Astrocyte (in vitro differentiated cells and primary cell): ENCODE measurements at regions not wholly inside any gene's neighbourhood (a gene's known extent, or its start where the extent isn't known, plus 50 kb on each side); places are given as distances from the start of the nearest gene placed in this dataset.
"Not testable (repeated sequence)": the region's sequence is repeated elsewhere in the genome, so short reads cannot be mapped to it uniquely, and the experiment has no call there.

Source experiments
- DNase-seq: peaks from one replicate; pipeline ENCODE4 v3.0.0-alpha.2; 2010; ENCODE audit warnings: low read depth
- FAIRE-seq: peaks from 2 replicates; lab custom pipeline; 2011; peaks lifted over from hg19 to GRCh38; lab: Jason Lieb, UNC
- H2AFZ ChIP-seq: 2 replicates; pipeline ENCODE4 v1.6.0; 2012; ENCODE audit warnings: low read depth, low read length, inconsistent platforms
- H3K27ac ChIP-seq: 2 replicates; pipeline ENCODE4 v1.5.1; 2011; ENCODE audit warnings: low read depth, low read length, inconsistent platforms
- H3K27me3 ChIP-seq: 2 replicates; pipeline ENCODE4 v1.6.0; 2011; ENCODE audit warnings: low read length, inconsistent platforms; ENCODE audit not compliant: insufficient read depth
- H3K36me3 ChIP-seq: 2 replicates; pipeline ENCODE4 v1.5.1; 2011; ENCODE audit warnings: low read length, inconsistent platforms; ENCODE audit not compliant: insufficient read depth
- H3K4me1 ChIP-seq: 2 replicates; pipeline ENCODE4 v1.5.1; 2011; ENCODE audit warnings: low read length, inconsistent platforms; ENCODE audit not compliant: insufficient read depth
- H3K4me2 ChIP-seq: 2 replicates; pipeline ENCODE4 v1.6.0; 2012; ENCODE audit warnings: low read length, inconsistent platforms
- H3K4me3 ChIP-seq: 2 replicates; pipeline ENCODE4 v1.5.1; 2011; ENCODE audit warnings: low read depth, mild to moderate bottlenecking, low read length, inconsistent platforms; ENCODE audit not compliant: insufficient read depth
- H3K79me2 ChIP-seq: 2 replicates; pipeline ENCODE4 v1.6.0; 2012; ENCODE audit warnings: mild to moderate bottlenecking, low read length, inconsistent platforms; ENCODE audit not compliant: insufficient read depth
- H3K9ac ChIP-seq: 2 replicates; pipeline ENCODE4 v1.6.0; 2012; ENCODE audit warnings: mild to moderate bottlenecking, low read length, inconsistent platforms
- H3K9me3 ChIP-seq: 2 replicates; pipeline ENCODE4 v1.5.1; 2012; ENCODE audit warnings: low read depth, mild to moderate bottlenecking, low read length, inconsistent platforms; ENCODE audit not compliant: insufficient read depth
- H4K20me1 ChIP-seq: 2 replicates; pipeline ENCODE4 v1.6.0; 2012; ENCODE audit warnings: low read length, inconsistent platforms; ENCODE audit not compliant: insufficient read depth
- H3K27ac Mint-ChIP-seq: one replicate; pipeline ENCODE4 v1.8.0; 2021; ENCODE audit warnings: mild to moderate bottlenecking, mixed read lengths; ENCODE audit not compliant: unreplicated experiment
- H3K27me3 Mint-ChIP-seq: one replicate; pipeline ENCODE4 v1.8.0; 2021; ENCODE audit warnings: low read depth, mixed read lengths; ENCODE audit not compliant: unreplicated experiment
- H3K36me3 Mint-ChIP-seq: one replicate; pipeline ENCODE4 v1.8.0; 2021; ENCODE audit warnings: low read depth, mixed read lengths; ENCODE audit not compliant: unreplicated experiment
- H3K4me1 Mint-ChIP-seq: one replicate; pipeline ENCODE4 v1.8.0; 2021; ENCODE audit warnings: low read depth, mixed read lengths; ENCODE audit not compliant: unreplicated experiment
- H3K4me3 Mint-ChIP-seq: one replicate; pipeline ENCODE4 v1.8.0; 2021; ENCODE audit warnings: mild to moderate bottlenecking, moderate library complexity, mixed read lengths; ENCODE audit not compliant: unreplicated experiment
- H3K9me3 Mint-ChIP-seq: one replicate; pipeline ENCODE4 v1.8.0; 2021; ENCODE audit warnings: mild to moderate bottlenecking, mixed read lengths; ENCODE audit not compliant: unreplicated experiment
- CTCF ChIP-seq: IDR thresholded peaks from 2 replicates; pipeline ENCODE4 v1.5.1; 2011; ENCODE audit warnings: low read depth, mild to moderate bottlenecking, inconsistent platforms, low read length, moderate library complexity; ENCODE audit not compliant: insufficient read depth
- EZH2 ChIP-seq: IDR thresholded peaks from 2 replicates; pipeline ENCODE4 v1.6.1; 2012; ENCODE audit warnings: mild to moderate bottlenecking, low read length, inconsistent platforms; ENCODE audit not compliant: insufficient read depth

DNA sequence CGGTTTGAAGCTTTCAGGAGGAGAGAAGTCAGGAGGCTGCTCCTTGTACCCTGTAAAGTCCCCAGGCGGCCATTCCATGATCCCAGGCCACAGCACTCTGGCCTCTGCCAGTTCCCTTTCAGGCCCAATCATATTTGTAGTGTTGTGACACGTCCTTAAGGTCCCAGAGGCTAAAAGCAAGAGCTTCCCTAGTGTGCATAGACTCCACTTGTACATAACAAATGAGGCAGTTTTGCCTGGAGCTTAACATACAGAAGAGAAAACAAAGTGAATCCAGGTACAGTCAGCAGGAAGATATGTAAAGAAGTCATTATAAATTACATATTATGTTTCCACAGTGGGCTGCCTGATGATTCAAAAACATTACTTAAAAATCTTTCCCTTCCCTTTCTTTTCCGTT, 81.1 kb upstream of the RPH3A start:
- Mint-ChIP-seq H3K27me3 (peaks cover 11% of the 10 kb centered on the region), H3K9me3 (no peaks in the 10 kb centered on the region), H3K4me1 (no peaks in the 10 kb centered on the region), H3K27ac (no peak overlapping the region), H3K4me3 (no peak overlapping the region), H3K36me3 (no peaks in the 10 kb centered on the region)
- Histone ChIP-seq H3K36me3 (no peaks in the 10 kb centered on the region), H4K20me1 (no peaks in the 10 kb centered on the region), H3K27me3 (no peaks in the 10 kb centered on the region), H3K4me1 (no peaks in the 10 kb centered on the region), H3K9ac (no peak overlapping the region), H3K79me2 (no peaks in the 10 kb centered on the region), H3K4me3 (no peak overlapping the region), H3K9me3 (no peaks in the 10 kb centered on the region), H3K27ac (no peak overlapping the region), H2AFZ (no peak overlapping the region), H3K4me2 (no peak overlapping the region)
- FAIRE-seq (no peak), DNase-seq (no peak)
- TF ChIP-seq CTCF: no peak

- Mint-ChIP-seq H3K9me3 (no peaks in the 10 kb centered on the region), H3K27me3 (peaks cover 11% of the 10 kb centered on the region), H3K27ac (no peak overlapping the region), H3K4me3 (no peak overlapping the region), H3K4me1 (no peaks in the 10 kb centered on the region), H3K36me3 (no peaks in the 10 kb centered on the region)
- Histone ChIP-seq H3K27me3 (no peaks in the 10 kb centered on the region), H3K79me2 (no peaks in the 10 kb centered on the region), H3K36me3 (no peaks in the 10 kb centered on the region), H3K4me1 (no peaks in the 10 kb centered on the region), H3K9me3 (no peaks in the 10 kb centered on the region), H3K27ac (no peak overlapping the region), H3K4me3 (no peak overlapping the region), H4K20me1 (no peaks in the 10 kb centered on the region), H3K4me2 (no peak overlapping the region), H2AFZ (no peak overlapping the region), H3K9ac (no peak overlapping the region)
- no peak for FAIRE-seq
- TF ChIP-seq EZH2 (no peak), CTCF (no peak)
- DNase-seq: no peak
These were observed 80.5 kb upstream of the RPH3A start for GRCh38 chr12:112711026-112711425.

DNA sequence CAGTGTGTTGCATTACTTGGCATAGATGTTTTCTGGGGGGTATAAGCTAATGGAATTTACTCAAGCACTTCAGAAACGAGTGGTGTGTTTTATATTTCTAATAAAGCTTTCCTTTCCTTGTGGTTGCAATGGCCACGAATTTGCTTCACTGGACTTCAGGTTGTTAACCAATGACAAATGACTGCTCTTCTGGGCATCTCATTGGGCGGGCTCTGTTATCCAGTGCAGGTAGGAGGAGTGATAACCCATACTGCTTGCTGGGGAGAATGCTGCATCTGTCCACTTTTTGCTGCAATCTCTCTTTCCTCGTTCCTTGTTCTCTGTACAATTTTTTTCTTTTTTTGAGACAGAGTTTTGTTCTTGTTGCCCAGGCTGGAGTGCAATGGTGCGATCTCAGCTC, 80.0 kb upstream of the RPH3A start:
- Histone ChIP-seq H3K4me3 (no peak overlapping the region), H3K9ac (no peak overlapping the region), H3K36me3 (no peaks in the 10 kb centered on the region), H2AFZ (no peak overlapping the region), H3K4me2 (no peak overlapping the region), H3K27me3 (no peaks in the 10 kb centered on the region), H3K4me1 (no peaks in the 10 kb centered on the region), H3K79me2 (no peaks in the 10 kb centered on the region), H3K9me3 (no peaks in the 10 kb centered on the region), H3K27ac (no peak overlapping the region), H4K20me1 (no peaks in the 10 kb centered on the region)
- H3K27me3 Mint-ChIP-seq: peaks cover 6% of the 10 kb centered on the region
- FAIRE-seq (no peak), DNase-seq (no peak)
- no peaks in the 10 kb centered on the region for H3K9me3 Mint-ChIP-seq
- no peak overlapping the region for H3K4me3 Mint-ChIP-seq
- TF ChIP-seq EZH2 (no peak), CTCF (no peak)
- H3K36me3 Mint-ChIP-seq: no peaks in the 10 kb centered on the region
- H3K27ac Mint-ChIP-seq: no peak overlapping the region
- no peaks in the 10 kb centered on the region for H3K4me1 Mint-ChIP-seq

DNA sequence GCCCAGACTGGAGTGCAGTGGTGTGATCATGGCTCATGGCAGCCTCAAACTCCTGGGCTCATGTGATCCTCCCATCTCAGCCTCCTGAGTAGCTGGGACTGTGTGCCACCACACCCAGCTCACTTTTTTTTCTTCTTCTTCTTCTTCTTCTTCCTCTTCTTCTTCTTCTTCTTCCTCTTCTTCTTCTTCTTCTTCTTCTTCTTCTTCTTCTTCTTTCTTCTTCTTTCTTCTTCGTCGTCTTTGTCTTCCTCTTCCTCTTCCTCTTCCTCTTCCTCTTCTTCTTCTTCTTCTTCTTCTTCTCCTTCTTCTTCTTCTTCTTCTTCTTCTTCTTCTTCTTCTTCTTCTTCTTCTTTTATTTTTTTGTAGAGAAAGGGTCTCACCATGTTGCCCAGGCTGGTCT, 78.8 kb upstream of the RPH3A start:
- not testable (repeated sequence) for H3K27me3 Mint-ChIP-seq, H3K4me2 ChIP-seq, H3K36me3 Mint-ChIP-seq, H3K27ac Mint-ChIP-seq, H2AFZ ChIP-seq, DNase-seq, H3K9ac ChIP-seq, H3K4me1 Mint-ChIP-seq, H3K27ac ChIP-seq, H3K4me3 ChIP-seq, H3K4me3 Mint-ChIP-seq, H3K9me3 Mint-ChIP-seq, H3K4me1 ChIP-seq, H3K79me2 ChIP-seq, H3K27me3 ChIP-seq, H3K9me3 ChIP-seq, H3K36me3 ChIP-seq, FAIRE-seq, H4K20me1 ChIP-seq
